ENCODE measurements at regions not wholly inside any gene's neighbourhood (a gene's known extent, or its start where the extent isn't known, plus 50 kb on each side); places are given as distances from the start of the nearest gene placed in this dataset.

DNA sequence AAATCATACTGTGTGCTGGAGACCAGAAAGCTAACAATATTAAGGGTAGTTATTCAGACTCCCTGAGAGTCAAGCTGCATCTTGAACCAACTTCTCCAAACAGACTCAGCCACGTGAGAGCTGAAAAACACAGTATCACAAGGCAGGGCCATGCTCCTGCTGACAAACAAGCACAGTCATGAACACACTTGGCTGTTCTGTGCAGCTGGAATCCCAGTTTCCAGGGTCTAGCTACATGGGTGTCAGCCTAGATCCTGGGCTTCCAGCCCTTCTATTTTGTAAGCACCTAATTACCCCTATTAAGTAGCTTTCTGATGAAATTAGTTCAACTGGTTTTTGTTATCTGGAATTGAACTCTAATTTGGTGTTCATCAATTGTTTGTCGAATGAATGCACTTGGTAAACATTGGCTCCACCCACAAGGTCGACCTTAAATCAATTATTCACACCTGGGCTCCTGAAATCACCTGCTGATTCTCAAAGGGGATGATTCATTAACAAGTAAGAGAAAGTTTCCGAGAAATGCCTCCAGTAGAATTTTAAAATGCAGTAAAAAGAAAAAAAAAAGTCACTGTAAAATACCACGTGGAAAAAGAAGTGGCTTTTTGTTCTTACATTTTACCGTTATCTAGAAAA lies 179.3 kb downstream of the ZC3H11B start:
- CTCF ChIA-PET, result no interaction called here
- H3K4me3 ChIP-seq (ENCODE audit: low read depth, low read length), result no peak overlapping the region
- POLR2A ChIA-PET, result no interaction called here
- TF ChIP-seq CTCF (IDR thresholded peaks at IDR 0.05; ENCODE audit: insufficient read depth, low read length, missing control alignments), result no peak
- no peak for DNase-seq (ENCODE audit: low read depth, low spot score)

DNA sequence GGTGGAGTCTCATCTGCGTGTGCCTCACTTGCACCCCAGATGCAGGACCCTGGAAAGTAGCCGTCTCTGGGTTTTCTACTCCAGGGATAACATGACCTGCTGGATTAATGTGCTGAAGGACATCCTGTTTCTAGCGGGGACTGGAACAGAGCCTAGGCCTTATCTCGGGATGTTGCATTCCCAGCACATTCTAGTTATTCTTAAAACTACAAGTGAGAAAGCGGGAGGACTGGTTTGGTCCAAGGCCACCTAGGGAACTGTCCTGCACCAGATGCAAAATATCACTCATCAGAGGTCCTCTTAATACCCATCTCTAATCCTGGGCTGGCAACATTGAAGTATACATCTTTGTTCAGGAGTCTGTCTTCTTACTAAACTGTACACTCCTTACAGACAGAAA lies 179.9 kb downstream of the ZC3H11B start:
- POLR2A ChIA-PET, result no interaction called here
- CTCF ChIA-PET, result no interaction called here

GRCh38 chr1:219432191-219432606 lies 180.7 kb downstream of the ZC3H11B start:
- CTCF ChIA-PET, result no interaction called here

More for the DNA sequence above, 179.9 kb downstream of the ZC3H11B start:
- DNase-seq (ENCODE audit: low read depth, low spot score), result no peak
- TF ChIP-seq CTCF (IDR thresholded peaks at IDR 0.05; ENCODE audit: insufficient read depth, low read length, missing control alignments), result no peak
- H3K4me3 ChIP-seq (ENCODE audit: low read depth, low read length), result no peak overlapping the region

GRCh38 chr1:219430419-219430818 lies 182.5 kb downstream of the ZC3H11B start:
- no peak overlapping the region for H3K4me3 ChIP-seq (ENCODE audit: low read depth, low read length)
- ChIA-PET CTCF (interaction anchor here (2.9 kb wide), 1 partner anchor 13 kb away, joined by 20 read pairs; no protein-coding TSS in a partner anchor), POLR2A (no interaction called here)
- TF ChIP-seq CTCF (IDR thresholded peaks at IDR 0.05; ENCODE audit: insufficient read depth, low read length, missing control alignments), result no peak
- no peak for DNase-seq (ENCODE audit: low read depth, low spot score)

More at GRCh38 chr1:219432191-219432606, 180.7 kb downstream of the ZC3H11B start:
- TF ChIP-seq CTCF (IDR thresholded peaks at IDR 0.05; ENCODE audit: insufficient read depth, low read length, missing control alignments), result no peak
- H3K4me3 ChIP-seq (ENCODE audit: low read depth, low read length), result no peak overlapping the region
- DNase-seq (ENCODE audit: low read depth, low spot score), result no peak
- POLR2A ChIA-PET, result no interaction called here

DNA sequence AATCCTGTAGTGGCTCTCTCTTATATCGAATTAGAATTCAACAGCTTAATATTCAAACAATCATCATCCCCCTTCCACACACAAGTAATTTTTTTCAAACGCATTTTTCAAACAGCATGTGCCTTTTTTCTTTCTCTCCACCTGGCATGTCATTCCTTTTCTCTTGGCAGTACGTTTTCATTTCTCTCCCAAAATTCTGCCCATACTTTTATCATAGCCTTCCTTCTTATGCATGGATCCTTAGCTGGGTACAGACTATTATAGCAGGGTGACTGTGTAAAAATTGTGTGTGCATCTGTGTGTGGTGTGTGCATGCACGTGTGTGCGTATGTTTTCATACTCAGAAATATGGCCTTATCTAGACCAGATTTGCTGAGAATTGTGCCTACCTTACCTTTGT lies 184.3 kb downstream of the ZC3H11B start:
- no peak for DNase-seq (ENCODE audit: low read depth, low spot score)
- CTCF ChIA-PET, result interaction anchor here (1.1 to 2.9 kb wide), 5 partner anchors 11 to 1099 kb away, joined by 3 to 20 read pairs (median 5); no protein-coding TSS in a partner anchor
- POLR2A ChIA-PET, result no interaction called here
- TF ChIP-seq CTCF (IDR thresholded peaks at IDR 0.05; ENCODE audit: insufficient read depth, low read length, missing control alignments), result no peak
- no peak overlapping the region for H3K4me3 ChIP-seq (ENCODE audit: low read depth, low read length)

DNA sequence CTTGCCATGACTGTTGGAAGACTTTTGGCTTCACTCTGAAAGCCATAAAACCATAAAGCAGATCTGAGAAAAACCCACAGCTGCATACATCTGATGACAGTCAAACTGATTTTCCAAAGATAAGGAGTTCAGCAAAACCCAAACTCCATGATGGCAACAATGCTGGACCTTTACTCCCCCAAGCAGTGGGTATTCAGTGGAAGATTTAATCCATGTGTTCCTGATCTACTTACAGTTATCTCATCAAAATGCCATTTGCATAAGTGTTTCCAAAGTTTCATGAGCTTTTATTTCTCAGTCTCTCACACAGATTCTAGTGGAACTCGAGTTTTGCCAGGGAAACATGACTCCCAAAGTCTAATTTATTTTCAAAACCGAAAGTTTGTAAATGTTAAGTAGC lies 184.9 kb downstream of the ZC3H11B start:
- no peak for TF ChIP-seq CTCF (IDR thresholded peaks at IDR 0.05; ENCODE audit: insufficient read depth, low read length, missing control alignments)
- no peak overlapping the region for H3K4me3 ChIP-seq (ENCODE audit: low read depth, low read length)
- no peak for DNase-seq (ENCODE audit: low read depth, low spot score)
- POLR2A ChIA-PET, result no interaction called here
- CTCF ChIA-PET, result interaction anchor here (1.1 to 2.9 kb wide), 3 partner anchors 10 to 1098 kb away, joined by 3 to 20 read pairs (median 5); no protein-coding TSS in a partner anchor
